RKO (cell line): ENCODE measurements at regions not wholly inside any gene's neighbourhood (a gene's known extent, or its start where the extent isn't known, plus 50 kb on each side); places are given as distances from the start of the nearest gene placed in this dataset.

Source experiments
- DNase-seq: peaks from one replicate; pipeline ENCODE4 v3.0.0-alpha.2; 2016; ENCODE audit warnings: low spot score

DNA sequence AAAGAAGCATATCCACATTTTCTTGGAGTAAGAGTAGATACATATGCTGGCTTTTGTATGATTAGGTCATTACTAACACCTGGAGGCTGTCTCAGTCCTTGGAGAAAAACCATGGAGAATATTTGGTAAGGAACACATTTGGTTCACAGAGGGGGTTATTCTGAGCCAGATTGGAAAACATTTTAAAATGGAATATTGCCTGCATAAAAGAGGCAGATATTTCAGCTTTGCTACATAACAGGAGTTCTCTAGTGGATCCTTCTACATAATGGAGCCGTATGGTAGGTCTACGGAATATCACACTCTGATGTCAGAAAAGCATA lies 415.1 kb downstream of the ADGRL2 start:
- DNase-seq: no peak

DNA sequence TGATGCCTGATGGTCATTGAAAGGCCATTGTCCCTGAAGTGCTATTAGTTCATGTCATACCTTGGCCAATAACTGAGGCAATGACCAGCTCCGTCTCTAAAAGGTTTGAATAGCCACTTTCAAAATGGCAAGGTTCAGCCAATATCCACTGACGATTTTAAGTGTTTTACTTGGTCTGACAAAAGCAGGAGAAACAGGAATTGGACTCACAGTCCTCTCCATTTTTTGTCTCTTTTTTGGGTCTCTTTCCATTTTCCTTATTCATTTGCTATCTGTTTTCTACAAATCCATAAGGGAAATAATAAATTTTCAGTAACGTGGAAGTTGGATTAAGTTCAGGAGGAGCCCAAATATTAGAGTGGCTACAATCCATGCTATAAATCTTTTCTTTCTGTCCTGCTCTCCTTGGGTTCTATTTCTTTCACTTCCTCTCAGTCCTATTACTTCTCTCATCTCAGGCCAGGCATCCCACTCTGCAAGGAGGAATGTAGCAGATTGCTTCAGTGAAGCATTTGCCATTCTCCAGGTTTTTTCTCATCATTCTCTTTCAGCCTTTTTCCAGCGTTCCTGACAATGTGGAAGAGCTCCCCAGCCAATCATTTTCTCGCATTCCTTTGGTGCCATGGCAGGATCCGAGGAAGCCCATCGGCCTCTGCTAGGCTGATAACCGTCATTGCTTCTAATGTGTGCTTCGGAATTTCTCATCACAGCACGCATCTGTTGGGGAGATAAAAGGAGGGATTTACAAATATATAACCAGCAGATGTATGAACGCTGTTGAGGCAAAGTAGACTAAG lies 414.5 kb downstream of the ADGRL2 start:
- DNase-seq: no peak

DNA sequence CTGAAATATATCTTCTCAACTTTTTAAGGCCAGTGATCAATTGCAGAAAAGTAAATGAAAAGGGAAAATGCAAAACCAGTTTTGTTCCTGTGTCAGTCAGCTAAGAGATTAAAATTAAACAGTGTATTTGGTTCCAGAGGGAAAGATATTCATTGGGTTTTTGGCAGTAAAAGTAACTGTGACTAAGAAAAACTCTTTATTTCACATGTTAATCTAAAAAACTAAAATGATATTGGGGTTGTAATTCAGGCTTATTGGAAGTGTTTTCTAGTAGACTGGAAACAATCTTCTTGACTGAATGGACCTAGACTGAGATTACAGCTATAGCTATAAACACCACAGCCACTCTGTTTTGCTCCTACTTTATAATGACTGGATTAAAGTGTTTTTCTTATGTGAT lies 413.9 kb downstream of the ADGRL2 start:
- no peak for DNase-seq

DNA sequence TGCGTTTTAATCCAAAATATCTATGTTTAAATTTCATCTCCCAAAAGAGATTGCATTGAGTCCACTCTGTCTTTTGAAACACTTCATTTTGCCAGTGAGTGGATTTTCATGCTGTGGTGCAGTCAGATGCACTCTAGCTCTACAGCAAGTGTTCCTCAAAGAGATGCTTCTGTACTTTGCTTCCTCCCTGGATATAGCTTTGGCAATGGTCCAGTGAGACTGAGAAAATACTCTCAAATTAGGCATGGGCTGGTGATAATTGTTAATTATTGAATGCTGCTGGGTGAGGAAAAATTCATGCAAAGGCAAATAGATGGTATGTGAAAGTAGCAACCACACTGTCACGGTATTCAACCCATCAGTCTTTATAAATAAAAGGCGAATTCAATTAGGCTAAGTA lies 396.9 kb downstream of the ADGRL2 start:
- DNase-seq: no peak

DNA sequence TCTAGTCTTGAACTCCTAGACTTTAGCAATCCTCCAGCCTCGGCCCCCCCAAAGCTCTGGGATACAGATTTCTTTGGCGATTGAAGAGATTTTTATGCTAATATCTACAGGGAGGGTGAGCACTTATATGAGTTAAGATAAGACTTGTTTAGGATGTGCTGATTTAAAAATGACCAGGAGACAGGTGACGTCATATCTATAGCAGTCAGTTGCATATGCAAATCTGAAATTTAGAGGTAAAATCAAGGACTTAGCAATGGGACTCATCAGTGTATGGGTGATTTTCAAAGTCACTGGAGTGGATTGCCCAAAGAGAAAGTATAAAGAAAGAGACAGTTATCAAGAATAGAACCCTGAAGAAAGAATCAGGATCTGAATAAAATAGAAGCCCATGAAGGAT lies 394.5 kb downstream of the ADGRL2 start:
- DNase-seq: no peak

DNA sequence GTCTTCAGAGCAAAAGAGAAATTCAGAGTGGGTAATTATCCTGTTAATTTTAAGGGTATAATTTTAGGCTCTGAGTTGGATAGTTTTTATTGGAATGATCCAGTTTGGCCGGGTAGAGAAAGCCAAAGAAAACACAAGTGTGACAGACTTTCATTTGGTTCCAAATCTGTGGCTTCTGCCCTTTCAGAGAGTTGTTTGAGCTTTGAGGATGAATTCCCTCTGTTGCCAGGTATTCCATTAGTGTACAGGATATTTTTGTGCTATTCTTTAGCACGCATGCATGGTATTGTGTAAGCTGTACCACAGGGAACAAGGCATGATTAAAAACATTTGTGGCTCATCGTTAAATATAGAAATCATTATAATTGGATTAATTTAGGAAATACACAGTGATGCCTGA lies 384.4 kb downstream of the ADGRL2 start:
- no peak for DNase-seq

DNA sequence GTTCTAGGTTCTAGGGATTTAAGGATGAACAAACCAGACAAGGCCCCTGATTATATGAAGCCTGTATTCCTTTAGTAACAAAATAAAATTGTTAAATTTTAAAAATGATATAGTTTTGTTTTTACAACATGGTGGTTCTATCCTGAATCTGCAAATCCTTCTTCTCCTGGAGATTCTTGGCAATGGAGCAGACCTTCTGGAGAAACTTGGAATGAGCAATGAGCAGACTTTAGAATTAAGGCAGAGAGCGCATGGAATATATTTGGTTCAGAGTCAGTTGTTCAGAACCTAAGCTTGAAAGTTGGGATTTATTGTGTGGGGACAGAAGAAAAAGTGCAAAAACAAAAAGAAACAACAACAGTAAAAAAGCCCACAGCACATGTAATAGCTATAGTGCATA lies 381.1 kb downstream of the ADGRL2 start:
- DNase-seq: no peak

DNA sequence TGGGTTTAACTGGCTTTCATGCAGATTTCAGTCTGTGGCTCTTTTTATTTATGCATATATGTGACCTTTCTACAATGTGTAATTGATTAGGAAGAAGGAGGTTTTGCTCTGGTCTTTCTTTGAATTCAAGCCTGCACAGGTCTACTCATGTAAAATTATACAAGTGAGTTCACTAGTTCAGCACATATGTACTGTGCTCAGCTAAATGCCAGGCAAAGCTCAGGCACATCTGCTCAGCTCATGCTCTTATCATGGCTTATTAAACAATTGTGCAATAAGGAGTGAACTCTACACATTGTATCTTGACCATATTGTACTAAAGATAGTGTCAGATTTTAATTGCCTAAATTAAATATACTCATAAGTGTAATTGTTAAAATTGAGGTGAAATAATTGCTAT lies 378.4 kb downstream of the ADGRL2 start:
- DNase-seq: no peak

DNA sequence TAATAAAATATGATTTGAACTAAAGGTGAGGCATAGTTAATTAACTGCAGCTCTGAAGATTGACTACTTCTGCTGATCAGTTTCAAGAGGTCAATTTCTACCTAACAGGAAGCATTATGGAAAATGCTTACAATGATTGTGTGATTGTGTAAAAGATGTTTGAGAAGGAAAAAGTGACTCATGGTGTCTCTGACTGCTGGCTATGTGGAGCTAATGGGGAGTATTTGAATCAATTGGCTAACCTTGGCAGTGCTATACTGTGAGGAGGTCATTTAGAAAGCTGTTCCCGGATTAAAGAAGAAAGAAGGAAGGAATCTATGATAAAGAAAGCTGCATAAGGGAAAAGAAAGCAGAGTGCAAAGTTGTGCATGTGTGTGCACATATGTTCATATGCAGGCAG lies 376.5 kb downstream of the ADGRL2 start:
- DNase-seq: no peak

DNA sequence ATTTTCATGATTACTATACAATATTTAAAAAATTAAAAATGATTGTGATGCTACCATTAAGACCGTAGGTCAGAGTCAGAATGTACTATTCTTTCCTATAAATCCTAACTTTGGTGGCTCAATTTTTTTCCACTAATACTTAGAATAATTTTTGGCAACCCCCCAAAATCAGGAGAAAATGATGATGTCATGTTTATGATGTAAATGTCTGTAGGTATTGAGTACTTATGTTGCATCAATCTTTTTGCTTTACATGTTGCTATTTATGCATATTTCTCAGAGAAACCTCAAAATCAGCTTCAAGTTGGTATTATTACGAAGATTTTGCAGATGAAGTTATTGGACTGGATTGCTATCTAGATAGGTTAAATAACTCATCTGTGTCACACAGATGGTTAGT lies 371.2 kb downstream of the ADGRL2 start:
- DNase-seq: no peak

DNA sequence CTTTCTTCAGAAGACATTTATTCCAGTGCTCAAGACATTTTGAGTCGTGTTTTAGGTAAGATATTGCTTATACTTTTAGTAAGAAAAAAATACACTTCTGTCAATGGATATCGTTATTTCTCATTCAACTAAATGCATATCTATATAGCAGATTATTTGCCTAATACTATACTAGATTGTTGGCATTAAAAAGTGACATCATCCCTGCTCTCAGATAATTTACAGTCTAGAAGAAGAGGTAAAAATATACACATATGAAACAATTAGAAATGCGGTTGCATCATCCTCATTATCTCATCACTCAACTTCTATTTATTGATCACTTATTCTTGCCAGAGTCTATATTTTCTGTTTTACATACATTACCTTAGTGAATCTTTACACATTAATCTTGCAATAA lies 367.7 kb downstream of the ADGRL2 start:
- no peak for DNase-seq

DNA sequence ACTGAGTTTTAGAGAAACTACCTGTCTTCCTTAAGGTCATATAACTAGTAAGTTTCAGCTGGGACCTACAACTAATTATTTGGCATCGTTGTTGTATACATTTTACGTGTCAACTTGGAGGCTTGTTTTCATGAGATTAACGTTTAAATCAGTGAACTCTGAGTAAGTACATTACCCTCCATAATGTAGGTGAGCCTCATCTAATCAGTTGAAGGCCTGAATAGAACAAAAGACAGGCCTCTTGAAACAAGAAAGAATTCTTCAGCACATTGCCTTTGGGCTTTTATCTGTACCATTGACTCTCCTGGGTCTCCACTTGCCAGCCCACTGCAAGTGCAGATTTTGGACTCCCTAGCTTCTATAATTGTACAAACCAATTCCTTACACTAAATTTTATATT lies 364.6 kb downstream of the ADGRL2 start:
- DNase-seq: no peak

DNA sequence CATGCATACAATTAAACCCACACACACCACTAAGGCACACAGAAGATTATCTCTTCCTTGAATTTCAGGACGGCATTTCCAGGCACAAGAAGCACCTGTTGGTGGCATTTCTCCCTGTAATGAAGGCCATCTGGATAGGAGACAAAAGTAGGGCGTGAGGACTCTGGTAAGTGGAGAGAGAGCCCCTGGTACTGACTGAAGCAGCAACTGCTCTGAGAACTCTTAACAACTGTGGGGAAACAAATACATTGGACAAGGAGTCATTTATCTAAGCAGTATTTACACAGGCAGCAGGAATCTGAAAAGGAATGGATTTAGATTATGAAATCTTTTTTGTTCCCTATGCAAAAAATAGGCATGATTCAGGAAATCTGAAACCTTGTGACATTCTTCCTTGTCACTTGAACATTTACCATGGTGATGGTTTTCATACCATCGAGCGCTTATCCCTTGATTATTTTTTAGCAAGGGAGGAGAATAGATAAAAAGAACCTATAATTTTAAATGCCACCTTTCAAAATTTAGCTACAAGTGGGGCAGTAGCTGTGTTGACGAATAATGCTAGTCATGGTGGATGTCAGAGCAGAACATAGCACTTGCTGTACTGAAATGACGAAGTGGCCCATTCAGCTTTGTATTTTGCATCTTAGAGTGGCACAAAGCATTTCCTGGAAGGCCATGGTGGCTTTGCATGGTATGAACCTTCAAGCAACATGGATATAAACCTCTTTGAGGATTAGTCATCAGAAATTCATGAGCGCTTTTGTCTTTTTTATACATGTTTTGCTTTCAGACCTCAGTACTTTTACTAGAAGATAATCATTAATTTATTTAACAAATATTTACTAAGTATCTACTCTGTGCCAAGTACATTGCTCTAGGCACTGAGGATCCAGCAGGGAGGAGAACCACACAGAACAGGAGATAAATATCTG lies 362.0 kb downstream of the ADGRL2 start:
- no peak for DNase-seq

DNA sequence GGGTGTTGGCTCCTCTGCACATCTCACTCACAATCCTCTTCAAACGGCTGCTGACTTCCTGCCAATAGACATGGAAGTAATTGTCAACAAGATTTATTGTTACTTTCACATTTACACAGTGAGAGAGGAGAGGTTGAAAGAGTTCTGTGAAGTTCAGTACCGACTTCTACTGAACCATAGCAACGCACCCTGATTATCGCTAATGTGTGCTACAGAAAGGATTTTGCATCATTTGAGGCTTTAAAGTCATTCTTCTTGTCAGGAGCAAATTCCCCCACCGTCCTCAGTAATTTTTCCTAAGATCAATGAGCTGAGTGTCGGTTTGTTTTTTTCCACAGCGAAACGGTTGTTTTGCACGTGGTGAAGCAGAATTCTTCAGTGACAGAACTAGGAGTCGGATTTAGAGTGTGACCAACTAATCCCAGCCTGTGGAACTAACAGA lies 361.0 kb downstream of the ADGRL2 start:
- no peak for DNase-seq

DNA sequence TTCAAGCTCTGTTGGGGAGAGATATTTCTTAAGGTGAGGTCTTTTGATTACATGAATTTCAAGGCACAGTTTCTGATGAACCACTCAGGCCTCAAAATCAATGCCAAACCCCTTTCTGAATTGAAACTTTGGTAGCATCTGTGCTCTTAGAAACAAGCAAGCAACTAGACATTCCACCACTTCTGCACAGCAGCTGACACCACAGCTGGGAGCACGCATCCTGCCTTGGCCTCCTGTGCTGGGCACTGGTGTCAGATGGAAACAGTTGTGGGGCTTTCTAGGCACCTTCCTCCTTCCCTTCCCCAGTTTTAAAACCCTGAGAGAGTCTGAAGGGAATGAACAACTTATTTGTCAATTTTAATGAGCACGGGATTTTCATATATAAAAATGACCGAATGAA lies 360.2 kb downstream of the ADGRL2 start:
- DNase-seq: no peak

DNA sequence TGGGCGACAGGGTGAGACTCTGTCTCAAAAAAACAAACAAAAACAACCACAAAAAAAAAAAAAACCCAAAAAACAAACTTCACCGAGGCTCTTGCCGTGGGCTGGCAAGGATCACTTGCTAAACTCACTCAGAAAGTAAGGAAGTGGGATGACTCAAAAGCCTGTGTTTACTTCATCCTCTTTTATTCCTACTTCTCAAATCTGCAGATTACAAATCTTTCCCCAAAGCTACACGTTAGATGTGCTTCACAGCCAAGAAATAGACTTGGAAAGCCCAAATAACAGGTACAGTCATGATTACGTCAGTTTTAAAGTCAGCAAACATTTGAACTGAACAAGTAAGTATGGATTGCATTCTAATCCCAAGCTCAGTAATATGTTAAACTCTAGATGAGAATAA lies 359.3 kb downstream of the ADGRL2 start:
- DNase-seq: no peak

DNA sequence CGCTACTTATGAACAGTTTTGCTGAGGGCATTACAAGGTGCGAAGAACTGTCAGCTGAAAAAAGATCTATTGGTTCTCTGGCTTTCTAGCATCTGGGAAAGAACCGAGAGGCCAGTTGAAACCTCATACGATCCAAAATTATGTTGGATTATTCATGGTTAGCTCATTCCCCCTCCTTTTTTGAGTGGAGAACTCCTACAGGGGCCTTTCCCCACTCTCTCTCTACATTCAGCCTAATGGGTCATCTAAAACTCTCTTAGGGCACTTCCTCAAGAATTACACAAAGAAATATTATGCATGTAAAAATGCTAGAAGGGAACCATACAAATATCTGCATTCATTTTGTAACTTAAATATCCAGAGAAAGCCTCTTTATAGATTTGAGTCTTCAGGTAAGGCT lies 358.2 kb downstream of the ADGRL2 start:
- no peak for DNase-seq

DNA sequence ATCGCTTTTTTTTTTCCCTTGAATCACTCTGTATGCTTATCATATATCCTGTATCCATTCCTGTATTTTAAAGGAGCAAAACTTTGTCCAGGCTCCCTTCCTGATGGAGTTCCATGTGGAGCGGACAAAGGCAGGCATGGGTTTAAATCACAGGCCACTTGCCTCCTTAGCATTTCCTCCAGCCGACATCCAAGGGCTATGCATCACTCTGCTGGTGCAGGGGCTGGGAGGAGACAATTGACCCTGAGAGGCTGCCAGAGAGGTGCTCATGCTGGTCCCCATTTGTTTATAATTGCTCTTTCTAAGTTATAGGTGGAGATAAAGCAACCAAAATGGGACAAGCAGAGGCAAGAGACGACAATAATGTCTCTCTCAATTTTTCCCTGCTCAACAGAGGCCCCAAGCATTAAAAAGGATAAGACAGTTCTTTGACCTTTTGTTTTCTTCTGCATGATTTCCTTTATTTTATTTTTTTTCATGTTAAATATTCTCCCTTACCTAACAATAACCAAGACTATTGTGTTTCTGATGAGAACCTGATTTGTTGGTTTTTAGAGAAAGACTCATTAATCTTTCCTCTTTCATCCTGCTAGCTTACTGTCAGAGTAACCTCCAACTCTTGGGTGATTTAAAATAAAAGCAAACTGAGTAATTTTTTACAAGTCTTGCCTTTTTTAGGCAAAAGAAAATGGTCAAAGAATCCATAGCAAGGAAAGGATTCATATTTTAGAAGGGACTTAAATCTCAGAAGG lies 353.7 kb downstream of the ADGRL2 start:
- DNase-seq: no peak

DNA sequence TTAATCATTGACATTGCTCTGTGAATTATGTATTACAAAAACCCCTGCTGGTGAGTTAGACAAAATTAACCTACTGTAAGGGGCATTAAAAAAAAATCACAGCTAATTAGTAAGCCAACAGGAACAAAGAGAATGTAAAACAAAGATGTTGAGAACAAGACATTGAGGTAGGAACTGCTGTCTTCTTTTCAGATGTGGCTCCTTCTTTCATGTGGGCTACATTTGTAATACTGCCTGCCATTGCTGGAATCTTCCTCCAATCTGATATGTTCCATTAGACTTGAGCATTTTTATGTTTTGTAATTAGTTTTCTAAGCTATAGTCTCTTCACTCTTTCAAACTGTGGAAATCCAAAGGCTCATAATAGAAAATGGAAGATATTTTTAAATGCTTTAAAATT lies 353.0 kb downstream of the ADGRL2 start:
- peak; percentile 1 for DNase-seq

DNA sequence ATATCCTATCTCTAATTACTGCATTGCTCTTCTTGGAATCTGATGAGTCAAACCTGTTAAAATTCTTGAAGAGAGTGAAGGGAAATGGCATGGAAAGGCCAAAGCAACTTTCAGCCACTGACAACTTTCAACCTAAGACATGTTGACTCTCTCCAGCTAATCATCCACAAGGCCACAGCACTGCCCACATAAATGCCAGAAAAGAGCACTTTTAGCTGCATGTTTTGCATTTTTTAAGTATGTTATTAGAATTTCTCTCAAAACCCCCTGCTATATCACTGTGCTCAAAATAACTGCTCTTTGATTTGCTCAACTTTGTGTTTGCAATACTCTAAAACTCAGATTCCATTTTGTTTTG lies 352.5 kb downstream of the ADGRL2 start:
- DNase-seq: no peak

DNA sequence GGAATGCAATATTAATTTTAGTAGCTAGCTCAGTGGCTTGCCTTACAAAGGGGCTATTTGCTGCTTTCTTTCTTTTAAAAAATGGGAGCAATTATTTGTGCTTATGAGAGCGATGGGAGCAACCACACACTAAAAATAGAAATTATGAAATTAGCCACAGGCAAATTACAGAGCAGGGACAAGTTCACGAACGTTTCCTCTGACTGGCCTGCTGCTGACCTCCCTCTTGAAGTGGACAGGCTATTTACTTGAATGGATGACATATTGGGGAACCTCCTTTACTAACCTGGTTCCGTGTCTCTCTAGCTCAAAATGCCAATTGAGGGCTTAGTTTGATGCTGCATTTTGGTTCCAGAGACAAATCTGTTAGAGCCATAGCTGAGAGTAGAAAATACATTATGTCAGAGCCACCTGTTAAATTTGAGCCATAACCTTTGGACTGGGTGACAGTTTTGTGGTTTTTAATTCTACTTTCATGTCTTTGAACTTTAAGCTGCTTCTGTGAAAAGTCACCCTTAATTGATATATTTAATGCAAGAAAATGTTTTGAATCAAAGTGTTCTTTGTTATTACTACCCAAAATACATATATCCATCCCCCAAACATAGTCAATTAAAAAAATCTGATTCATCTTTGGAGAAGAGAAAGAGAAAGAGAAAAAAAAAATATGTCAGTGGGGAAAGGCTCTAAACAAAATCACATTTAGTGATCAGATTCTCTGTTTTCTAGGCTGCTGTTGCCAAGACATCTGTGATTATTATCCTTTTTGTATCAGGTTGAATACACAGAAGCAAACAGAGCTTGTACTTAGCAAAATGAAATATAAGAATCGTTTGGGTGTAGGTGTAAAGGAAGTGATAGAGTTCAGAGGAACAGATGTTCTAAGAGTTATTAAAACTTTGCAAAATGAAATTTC lies 351.9 kb downstream of the ADGRL2 start:
- DNase-seq: no peak

DNA sequence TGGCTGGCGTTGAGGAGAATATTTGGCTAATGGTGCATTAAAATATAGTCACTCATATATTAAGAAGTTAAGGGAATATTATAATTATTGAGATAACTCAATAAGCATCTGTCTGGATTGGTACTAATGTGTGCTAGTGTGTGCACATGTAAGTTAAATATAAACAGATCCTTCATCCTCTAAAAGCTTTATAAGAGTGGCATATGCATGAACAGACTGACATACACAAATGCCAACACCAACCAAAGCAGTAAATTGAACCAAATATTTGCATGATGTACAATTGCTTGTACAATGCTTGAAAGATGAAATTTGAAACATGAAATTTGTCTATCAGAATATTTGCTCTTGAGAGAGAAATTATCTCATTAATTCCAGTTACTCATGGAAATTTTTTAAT lies 344.9 kb downstream of the ADGRL2 start:
- DNase-seq: no peak
